ENCODE measurements at regions not wholly inside any gene's neighbourhood (a gene's known extent, or its start where the extent isn't known, plus 50 kb on each side); places are given as distances from the start of the nearest gene placed in this dataset.

DNA sequence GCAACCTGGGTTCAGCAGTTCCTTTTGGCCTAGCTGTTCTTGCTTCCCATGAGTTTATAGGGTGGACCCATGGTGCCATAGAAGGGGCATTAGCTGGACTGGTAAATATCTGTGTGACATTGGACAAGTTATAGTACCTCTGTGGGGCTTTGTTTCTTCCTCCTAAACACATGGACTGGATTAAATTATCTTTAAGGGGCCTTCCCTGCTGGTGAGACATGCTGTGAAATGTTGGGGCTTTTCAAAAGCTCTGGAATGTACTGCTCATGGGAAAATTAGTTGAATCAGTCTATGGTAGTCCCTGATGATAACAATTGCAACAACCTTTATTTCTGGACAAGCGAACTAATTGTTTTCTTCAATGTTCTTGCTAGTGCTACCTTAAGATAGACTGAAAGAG lies 276.2 kb downstream of the BLID start:
- Histone ChIP-seq H3K56ac (ENCODE audit: insufficient read length, low read depth, low read length) (no peak overlapping the region), H2BK12ac (ENCODE audit: insufficient read length, low read depth, low read length) (no peak overlapping the region), H3K23me2 (ENCODE audit: insufficient read length, low read depth, low read length, poor library complexity, severe bottlenecking) (no peaks in the 10 kb centered on the region), H4K5ac (ENCODE audit: insufficient read length, low read depth, low read length) (no peak overlapping the region), H3K79me1 (ENCODE audit: insufficient read depth, low read depth, low read length, poor library complexity, severe bottlenecking) (no peaks in the 10 kb centered on the region), H3K18ac (ENCODE audit: insufficient read length, low read depth, low read length) (no peak overlapping the region), H3K23ac (ENCODE audit: insufficient read length, low read depth, low read length) (no peak overlapping the region), H4K20me1 (ENCODE audit: control insufficient read depth, insufficient read depth, insufficient read length) (no peaks in the 10 kb centered on the region), H4K8ac (replicated peaks; ENCODE audit: insufficient read length, low read depth, low read length) (no peak overlapping the region), H3K14ac (ENCODE audit: insufficient read depth, low read length) (no peak overlapping the region), H3K4me2 (ENCODE audit: insufficient read depth, insufficient read length, low read length) (no peak overlapping the region), H2BK20ac (ENCODE audit: low read depth, low read length, poor library complexity, severe bottlenecking) (no peak overlapping the region), H3K27me3 (ENCODE audit: insufficient read depth, low read length) (no peaks in the 10 kb centered on the region; the same call in 1 of the 2 replicates), H2BK15ac (ENCODE audit: low read depth, low read length) (no peak overlapping the region), H2AFZ (ENCODE audit: low read length) (no peak overlapping the region), H2BK120ac (ENCODE audit: low read depth, low read length, poor library complexity, severe bottlenecking) (no peak overlapping the region), H3K27ac (ENCODE audit: insufficient read length, low read depth, low read length) (no peak overlapping the region), H3K4me1 (ENCODE audit: insufficient read depth, low read length) (peaks cover 3% of the 10 kb centered on the region; the same call in 1 of the 2 replicates), H3K79me2 (ENCODE audit: insufficient read depth, low read length) (no peaks in the 10 kb centered on the region), H3K9ac (ENCODE audit: extremely low read depth, insufficient read length, low read length) (no peak overlapping the region), H2AK5ac (ENCODE audit: insufficient read length, low read length) (no peak overlapping the region), H3K9me3 (ENCODE audit: control insufficient read depth, low read depth, low read length) (no peaks in the 10 kb centered on the region), H2BK5ac (ENCODE audit: insufficient read length, low read length) (no peak overlapping the region), H3T11ph (ENCODE audit: low read length) (no peak overlapping the region), H4K91ac (ENCODE audit: insufficient read length, low read depth, low read length) (no peak overlapping the region), H3K4ac (ENCODE audit: low read depth, low read length) (no peak overlapping the region)
- WGBS (ENCODE audit: extremely low coverage, insufficient read length, low lambda C conversion rate) = no CpG with 5 or more reads among the region's 1 CpG
- Mint-ChIP-seq H3K4me3 (no peak overlapping the region), H3K27me3 (ENCODE audit: low read depth) (no peaks in the 10 kb centered on the region), H3K4me1 (peaks cover 12 to 15% of the 10 kb centered on the region in 2 experiments), H3K27ac (no peak overlapping the region), H3K9me3 (peaks cover 0 to 4% of the 10 kb centered on the region in 2 experiments; a peak in 2 of 5 replicates), H3K36me3 (ENCODE audit: insufficient read depth in 1 of 3, low read depth in 3 of 3) (peaks cover 0 to 2% (median 0%) of the 10 kb centered on the region in 3 experiments; a peak in 2 of 7 replicates)
- DNase-seq = no peak
- TF ChIP-seq, protein P1, sequence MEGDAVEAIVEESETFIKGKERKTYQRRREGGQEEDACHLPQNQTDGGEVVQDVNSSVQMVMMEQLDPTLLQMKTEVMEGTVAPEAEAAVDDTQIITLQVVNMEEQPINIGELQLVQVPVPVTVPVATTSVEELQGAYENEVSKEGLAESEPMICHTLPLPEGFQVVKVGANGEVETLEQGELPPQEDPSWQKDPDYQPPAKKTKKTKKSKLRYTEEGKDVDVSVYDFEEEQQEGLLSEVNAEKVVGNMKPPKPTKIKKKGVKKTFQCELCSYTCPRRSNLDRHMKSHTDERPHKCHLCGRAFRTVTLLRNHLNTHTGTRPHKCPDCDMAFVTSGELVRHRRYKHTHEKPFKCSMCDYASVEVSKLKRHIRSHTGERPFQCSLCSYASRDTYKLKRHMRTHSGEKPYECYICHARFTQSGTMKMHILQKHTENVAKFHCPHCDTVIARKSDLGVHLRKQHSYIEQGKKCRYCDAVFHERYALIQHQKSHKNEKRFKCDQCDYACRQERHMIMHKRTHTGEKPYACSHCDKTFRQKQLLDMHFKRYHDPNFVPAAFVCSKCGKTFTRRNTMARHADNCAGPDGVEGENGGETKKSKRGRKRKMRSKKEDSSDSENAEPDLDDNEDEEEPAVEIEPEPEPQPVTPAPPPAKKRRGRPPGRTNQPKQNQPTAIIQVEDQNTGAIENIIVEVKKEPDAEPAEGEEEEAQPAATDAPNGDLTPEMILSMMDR (conservative IDR thresholded peaks at IDR 0.05) = no peak
